A549 (cell line): ENCODE measurements at regions not wholly inside any gene's neighbourhood (a gene's known extent, or its start where the extent isn't known, plus 50 kb on each side); places are given as distances from the start of the nearest gene placed in this dataset.

Experiments used
- ATAC-seq, 2 experiments: fragments of 200-7000 bp in 1 of 2; fragments of >200 bp in 1 of 2; cut with Nextera tagmentation in 1 of 2; cut with Tn5 transposase in 1 of 2; 3 replicates each; pipeline versions ENCODE4 v1.8.0 to v1.9.1; 2018 to 2020; ENCODE audit warnings: mild to moderate bottlenecking in 1 of 2, moderate library complexity in 1 of 2
- CTCF ChIA-PET: fragments of 300-600 bp; sonication (Branson Sonifier 250); formaldehyde crosslinking; extraction: SDS; loops from one replicate; lab custom pipeline; 2021; ENCODE audit warnings: antibody characterized with exemption, inconsistent platforms; lab: Yijun Ruan, JAX
- POLR2A ChIA-PET: fragments of 350-600 bp; formaldehyde crosslinking; extraction: SDS; loops from one replicate; lab custom pipeline; 2021; ENCODE audit warnings: antibody characterized with exemption, inconsistent platforms; lab: Yijun Ruan, JAX
- DNase-seq, 2 experiments: peaks; one replicate each; pipeline versions ENCODE4 v3.0.0 to v3.0.0-alpha.2; 2011 to 2016; ENCODE audit warnings: low read depth in 1 of 2, low spot score in 1 of 2
- FAIRE-seq: peaks from 2 replicates; lab custom pipeline; 2011; peaks lifted over from hg19 to GRCh38; lab: Jason Lieb, UNC
- H3K27ac ChIP-seq, 2 experiments: fragments of >200 bp; sonication (Bioruptor Twin); formaldehyde crosslinking; 3 replicates each; pipeline ENCODE4 v1.5.1; 2016 to 2017
- H3K4me1 ChIP-seq: fragments of >200 bp; sonication (Bioruptor Twin); formaldehyde crosslinking; 3 replicates; pipeline ENCODE4 v1.6.1; 2016
- H3K4me2 ChIP-seq: fragments of >200 bp; sonication (Bioruptor Twin); formaldehyde crosslinking; 3 replicates; pipeline ENCODE4 v1.6.1; 2016
- H3K4me3 ChIP-seq: fragments of >200 bp; sonication (Bioruptor Twin); formaldehyde crosslinking; 3 replicates; pipeline ENCODE4 v1.5.1; 2016
- H3K9me3 ChIP-seq: fragments of >200 bp; sonication (Bioruptor Twin); formaldehyde crosslinking; 3 replicates; pipeline ENCODE4 v1.6.1; 2016
- CBX2 ChIP-seq: fragments of 200-600 bp; sonication (generic); IDR thresholded peaks from 2 replicates; pipeline ENCODE4 v1.6.1; 2016; ENCODE audit warnings: low read depth, mild to moderate bottlenecking, borderline replicate concordance
- CBX8 ChIP-seq: fragments of 200-600 bp; sonication (generic); IDR thresholded peaks from 2 replicates; pipeline ENCODE4 v1.6.1; 2016
- EP300 ChIP-seq, 2 experiments: fragments of >200 bp; sonication (Bioruptor Twin); formaldehyde crosslinking; IDR thresholded peaks; 2 replicates in 1 of 2; 3 replicates in 1 of 2; pipeline ENCODE4 v1.6.1; 2016 to 2017
- FOSB ChIP-seq: fragments of 250-450 bp; sonication (Bioruptor Pico); IDR thresholded peaks from 2 replicates; pipeline ENCODE4 v1.5.0; 2020; ENCODE audit warnings: mild to moderate bottlenecking, moderate library complexity
- FOXS1 ChIP-seq: fragments of 250-450 bp; sonication (Bioruptor Pico); IDR thresholded peaks from 2 replicates; pipeline ENCODE4 v1.5.0; 2020; ENCODE audit warnings: mild to moderate bottlenecking, moderate library complexity
- HOXA7 ChIP-seq: fragments of 250-450 bp; sonication (Bioruptor Pico); IDR thresholded peaks from 2 replicates; pipeline ENCODE4 v1.5.0; 2020; ENCODE audit warnings: mild to moderate bottlenecking, moderate library complexity
- HOXB5 ChIP-seq: fragments of 250-450 bp; sonication (Bioruptor Pico); IDR thresholded peaks from 2 replicates; pipeline ENCODE4 v1.5.0; 2020; ENCODE audit warnings: mild to moderate bottlenecking, moderate library complexity
- JUN ChIP-seq, 2 experiments: fragments of >200 bp; sonication (Bioruptor Twin); formaldehyde crosslinking; IDR thresholded peaks; 2 replicates in 1 of 2; 3 replicates in 1 of 2; pipeline ENCODE4 v1.6.1; 2016 to 2017
- JUNB ChIP-seq: fragments of >200 bp; sonication (Bioruptor Twin); formaldehyde crosslinking; IDR thresholded peaks from 2 replicates; pipeline ENCODE4 v1.6.1; 2016
- KDM1A ChIP-seq: fragments of 200-600 bp; sonication (generic); IDR thresholded peaks from 2 replicates; pipeline ENCODE4 v1.6.1; 2016; ENCODE audit warnings: low read depth, mild to moderate bottlenecking
- MYC ChIP-seq: IDR thresholded peaks from 2 replicates; pipeline ENCODE4 v1.6.1; 2012; ENCODE audit warnings: mild to moderate bottlenecking, inconsistent platforms, low read length, improper control_type of control experiment, borderline replicate concordance
- NPAS2 ChIP-seq: fragments of 250-450 bp; sonication (Bioruptor Pico); IDR thresholded peaks from 2 replicates; pipeline ENCODE4 v1.8.0; 2022; ENCODE audit warnings: mild to moderate bottlenecking, moderate library complexity, borderline replicate concordance
- NR3C1 ChIP-seq: fragments of >200 bp; sonication (Bioruptor Twin); formaldehyde crosslinking; IDR thresholded peaks from 3 replicates; pipeline ENCODE4 v1.6.1; 2017
- PHF8 ChIP-seq: fragments of 200-600 bp; sonication (generic); IDR thresholded peaks from 2 replicates; pipeline ENCODE4 v1.6.1; 2016; ENCODE audit warnings: low read depth, mild to moderate bottlenecking, antibody characterized with exemption, moderate library complexity, borderline replicate concordance
- POLR2A ChIP-seq: IDR thresholded peaks from 2 replicates; pipeline ENCODE4 v1.6.1; 2012; ENCODE audit warnings: mild to moderate bottlenecking, low read length
- POLR2AphosphoS2 ChIP-seq: conservative IDR thresholded peaks from 2 replicates; pipeline ENCODE4 v1.6.1; 2012; ENCODE audit warnings: low read length, improper control_type of control experiment, inconsistent platforms
- RAD21 ChIP-seq, 2 experiments: fragments of >200 bp in 1 of 2; sonication (Bioruptor Twin) in 1 of 2; formaldehyde crosslinking in 1 of 2; IDR thresholded peaks in 1 of 2; conservative IDR thresholded peaks in 1 of 2; 2 replicates in 1 of 2; 3 replicates in 1 of 2; pipeline ENCODE4 v1.6.1; 2012 to 2018; ENCODE audit warnings: inconsistent platforms in 1 of 2
- RNF2 ChIP-seq: fragments of 200-600 bp; sonication (generic); IDR thresholded peaks from 2 replicates; pipeline ENCODE4 v1.6.1; 2016; ENCODE audit warnings: low read depth, mild to moderate bottlenecking, antibody characterized with exemption, moderate library complexity, borderline replicate concordance
- SREBF2 ChIP-seq: fragments of 450-650 bp; IDR thresholded peaks from 2 replicates; pipeline ENCODE4 v1.6.1; 2014; ENCODE audit warnings: mild to moderate bottlenecking, moderate library complexity
- TFCP2L1 ChIP-seq: fragments of 250-450 bp; sonication (Bioruptor Pico); IDR thresholded peaks from 2 replicates; pipeline ENCODE4 v1.5.0; 2021; ENCODE audit warnings: mild to moderate bottlenecking
- ZFP36 ChIP-seq: fragments of 450-650 bp; IDR thresholded peaks from 2 replicates; pipeline ENCODE4 v1.6.1; 2014; ENCODE audit warnings: borderline replicate concordance; ENCODE audit not compliant: partially characterized antibody
- ZNF302 ChIP-seq: fragments of 250-450 bp; sonication (Bioruptor Pico); IDR thresholded peaks from 2 replicates; pipeline ENCODE4 v1.9.0; 2021; ENCODE audit warnings: inconsistent platforms, mild to moderate bottlenecking, moderate library complexity
- ZSCAN20 ChIP-seq: fragments of 250-450 bp; sonication (Bioruptor Pico); IDR thresholded peaks from 2 replicates; pipeline ENCODE4 v1.8.0; 2022; ENCODE audit warnings: mild to moderate bottlenecking, moderate library complexity
- WGBS: methylation state at CpG from one replicate; pipeline ENCODE4 v1.1.6; 2017; ENCODE audit errors: missing lambda C conversion rate; 5-methylcytosine and 5-hydroxymethylcytosine counted together
- TF ChIP-seq, protein P1 (sequence below): IDR thresholded peaks from 2 replicates; pipeline ENCODE4 v1.6.1; 2012; ENCODE audit warnings: low read depth, borderline replicate concordance
- TF ChIP-seq, protein P2 (sequence below): IDR thresholded peaks from 2 replicates; pipeline ENCODE4 v1.6.1; 2012
- TF ChIP-seq, protein P3 (sequence below): fragments of >200 bp; sonication (Bioruptor Twin); formaldehyde crosslinking; IDR thresholded peaks from 3 replicates; pipeline ENCODE4 v1.5.1; 2016

DNA sequence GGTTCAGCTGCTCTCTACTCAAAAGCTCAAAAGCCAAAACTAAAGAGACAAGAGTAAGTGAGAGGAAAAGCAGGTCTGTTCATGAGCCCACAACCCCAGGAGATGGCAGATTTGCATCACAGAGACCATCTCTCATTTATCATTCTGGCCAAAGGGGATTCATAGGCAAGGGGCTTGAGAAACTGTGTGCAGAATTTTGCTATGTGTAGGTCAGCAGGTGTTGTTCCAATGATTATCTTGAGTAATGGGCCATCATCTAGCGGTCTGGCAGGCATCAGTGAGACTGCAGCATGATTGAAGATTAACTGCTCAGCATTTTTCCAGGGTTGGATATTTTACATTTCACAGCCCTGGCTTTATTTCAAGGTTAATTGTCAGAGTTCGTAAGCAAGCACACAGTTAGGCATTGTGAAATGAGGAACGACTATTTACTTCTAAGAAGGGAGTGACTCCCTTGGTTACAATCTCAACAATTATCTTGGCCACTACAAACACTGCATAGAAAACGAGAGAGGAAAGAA is 1204.6 kb upstream of the TMPRSS15 start:
- H3K4me1 ChIP-seq: no peaks in the 10 kb centered on the region
- POLR2A ChIA-PET: no interaction called here
- DNase-seq (no peak), FAIRE-seq (no peak), ATAC-seq (no peak)
- CTCF ChIA-PET: no interaction called here
- H3K4me2 ChIP-seq: no peak overlapping the region
- H3K27ac ChIP-seq: no peak overlapping the region
- TF ChIP-seq HOXA7 (CRISPR knock-in tag): no peak
- no peak for TF ChIP-seq NPAS2 (CRISPR knock-in tag)
- no peak for TF ChIP-seq HOXB5
- TF ChIP-seq EP300 (IDR thresholded peaks at IDR 0.05): no peak
- no peak for TF ChIP-seq CBX2
- TF ChIP-seq ZNF302: no peak
- TF ChIP-seq, protein P1, sequence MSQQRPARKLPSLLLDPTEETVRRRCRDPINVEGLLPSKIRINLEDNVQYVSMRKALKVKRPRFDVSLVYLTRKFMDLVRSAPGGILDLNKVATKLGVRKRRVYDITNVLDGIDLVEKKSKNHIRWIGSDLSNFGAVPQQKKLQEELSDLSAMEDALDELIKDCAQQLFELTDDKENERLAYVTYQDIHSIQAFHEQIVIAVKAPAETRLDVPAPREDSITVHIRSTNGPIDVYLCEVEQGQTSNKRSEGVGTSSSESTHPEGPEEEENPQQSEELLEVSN: no peak
- no peak for TF ChIP-seq PHF8
- TF ChIP-seq, protein P2, sequence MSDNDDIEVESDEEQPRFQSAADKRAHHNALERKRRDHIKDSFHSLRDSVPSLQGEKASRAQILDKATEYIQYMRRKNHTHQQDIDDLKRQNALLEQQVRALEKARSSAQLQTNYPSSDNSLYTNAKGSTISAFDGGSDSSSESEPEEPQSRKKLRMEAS: no peak
- TF ChIP-seq POLR2A: no peak
- no peak for TF ChIP-seq CBX8
- 0% methylated on average over 4 of the region's 4 CpGs for WGBS
- no peaks in the 10 kb centered on the region for H3K9me3 ChIP-seq
- no peak overlapping the region for H3K4me3 ChIP-seq

DNA sequence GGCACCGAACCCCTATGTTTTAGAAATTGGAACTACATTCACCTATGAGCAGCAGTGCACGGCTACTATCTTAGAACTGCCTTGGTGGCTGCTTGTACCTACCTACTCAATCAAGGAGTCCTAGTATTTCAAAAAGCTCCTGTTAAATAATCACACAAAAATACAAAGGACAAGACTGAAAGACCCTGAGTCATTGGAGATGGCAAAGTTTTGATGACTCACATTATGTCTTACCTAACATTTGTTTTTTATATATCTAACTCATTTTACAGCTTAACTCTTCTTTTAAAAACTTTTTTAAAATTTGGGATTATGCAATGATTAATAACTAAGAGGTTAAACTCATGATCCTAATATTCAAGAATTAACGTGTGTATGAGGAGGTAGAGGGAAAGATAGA is 1206.0 kb upstream of the TMPRSS15 start:
- FAIRE-seq: no peak
- POLR2A ChIA-PET: no interaction called here
- no peaks in the 10 kb centered on the region for H3K9me3 ChIP-seq
- no peak overlapping the region for H3K4me3 ChIP-seq
- no peak for DNase-seq
- H3K4me1 ChIP-seq: no peaks in the 10 kb centered on the region
- H3K27ac ChIP-seq: no peak overlapping the region
- TF ChIP-seq HOXB5 (no peak), POLR2A (no peak), ZFP36 (no peak), SREBF2 (no peak)
- WGBS: 2% methylated on average over 3 of the region's 3 CpGs
- ATAC-seq: no peak
- no peak overlapping the region for H3K4me2 ChIP-seq
- CTCF ChIA-PET: no interaction called here

DNA sequence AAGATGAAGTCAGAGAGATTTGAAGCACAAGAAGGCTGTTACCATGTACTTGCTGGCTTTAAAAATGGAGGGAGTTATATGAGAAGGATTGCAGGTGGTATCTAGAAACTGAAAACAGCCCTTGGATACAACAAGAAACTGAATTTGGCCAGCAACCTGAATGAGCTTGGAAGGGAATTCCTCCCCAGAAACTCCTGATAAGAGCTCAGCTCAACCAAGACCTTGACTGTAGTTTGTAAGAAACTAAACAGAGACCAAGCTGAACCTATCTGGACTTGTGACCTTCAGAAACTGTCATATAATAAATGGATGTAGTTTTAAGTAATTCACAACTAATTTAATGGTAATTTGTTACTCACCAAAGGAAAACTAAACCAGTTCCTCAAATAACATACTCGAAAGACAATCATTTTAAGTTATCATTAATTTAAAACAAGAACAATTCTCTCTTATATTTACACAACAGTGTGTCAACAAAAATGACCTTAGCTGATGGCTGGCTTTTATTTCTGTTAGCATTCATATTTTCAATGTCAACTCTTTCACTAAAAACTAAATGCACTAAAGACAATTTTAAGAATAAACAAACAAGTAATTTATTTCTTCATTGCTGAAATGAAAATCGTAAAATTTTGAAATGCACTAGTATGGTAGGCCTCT is 1218.4 kb upstream of the TMPRSS15 start:
- POLR2A ChIA-PET: no interaction called here
- ATAC-seq: no peak
- CTCF ChIA-PET: no interaction called here
- 0% methylated on average over 2 of the region's 2 CpGs for WGBS
- Histone ChIP-seq H3K9me3 (no peaks in the 10 kb centered on the region), H3K4me2 (no peak overlapping the region), H3K4me3 (no peak overlapping the region), H3K27ac (no peak overlapping the region), H3K4me1 (no peaks in the 10 kb centered on the region)
- TF ChIP-seq JUN (IDR thresholded peaks at IDR 0.05) (no peak), POLR2AphosphoS2 (no peak), RAD21 (conservative IDR thresholded peaks at IDR 0.05 in 1 of 2, IDR thresholded peaks at IDR 0.05 in 1 of 2) (no peak), FOXS1 (CRISPR knock-in tag) (no peak), FOSB (CRISPR knock-in tag) (no peak), POLR2A (no peak), TFCP2L1 (CRISPR knock-in tag) (no peak), KDM1A (no peak), ZNF302 (no peak), SREBF2 (no peak)
- TF ChIP-seq, protein P1: no peak
- DNase-seq: no peak
- FAIRE-seq: no peak

DNA sequence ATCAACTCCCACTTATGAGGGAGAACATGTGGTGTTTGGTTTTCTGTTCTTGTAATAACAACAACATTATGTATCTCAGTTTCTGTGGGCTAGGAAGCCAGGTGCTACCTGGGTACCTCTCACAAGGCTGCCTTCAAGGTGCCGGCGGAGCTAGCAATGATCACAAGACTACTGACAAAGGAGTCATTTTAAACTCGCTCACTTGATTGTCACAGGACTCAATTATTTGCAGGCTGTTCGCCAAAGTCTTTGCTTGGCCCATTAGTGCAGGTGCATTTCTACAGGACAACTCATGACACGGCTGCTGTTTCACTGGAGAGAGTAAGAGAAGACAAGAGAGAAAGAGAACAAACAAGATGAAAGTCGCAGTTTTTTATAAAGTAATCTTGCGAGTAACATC is 1237.4 kb upstream of the TMPRSS15 start:
- no peak for FAIRE-seq
- no peaks in the 10 kb centered on the region for H3K9me3 ChIP-seq
- CTCF ChIA-PET: no interaction called here
- POLR2A ChIA-PET: no interaction called here
- H3K4me3 ChIP-seq: no peak overlapping the region
- ATAC-seq: no peak
- H3K4me1 ChIP-seq: no peaks in the 10 kb centered on the region
- no peak overlapping the region for H3K4me2 ChIP-seq
- 39% methylated on average over 7 of the region's 7 CpGs for WGBS
- no peak for DNase-seq
- no peak overlapping the region for H3K27ac ChIP-seq
- TF ChIP-seq ZSCAN20 (CRISPR knock-in tag): no peak
- TF ChIP-seq KDM1A: no peak
- TF ChIP-seq, protein P3, sequence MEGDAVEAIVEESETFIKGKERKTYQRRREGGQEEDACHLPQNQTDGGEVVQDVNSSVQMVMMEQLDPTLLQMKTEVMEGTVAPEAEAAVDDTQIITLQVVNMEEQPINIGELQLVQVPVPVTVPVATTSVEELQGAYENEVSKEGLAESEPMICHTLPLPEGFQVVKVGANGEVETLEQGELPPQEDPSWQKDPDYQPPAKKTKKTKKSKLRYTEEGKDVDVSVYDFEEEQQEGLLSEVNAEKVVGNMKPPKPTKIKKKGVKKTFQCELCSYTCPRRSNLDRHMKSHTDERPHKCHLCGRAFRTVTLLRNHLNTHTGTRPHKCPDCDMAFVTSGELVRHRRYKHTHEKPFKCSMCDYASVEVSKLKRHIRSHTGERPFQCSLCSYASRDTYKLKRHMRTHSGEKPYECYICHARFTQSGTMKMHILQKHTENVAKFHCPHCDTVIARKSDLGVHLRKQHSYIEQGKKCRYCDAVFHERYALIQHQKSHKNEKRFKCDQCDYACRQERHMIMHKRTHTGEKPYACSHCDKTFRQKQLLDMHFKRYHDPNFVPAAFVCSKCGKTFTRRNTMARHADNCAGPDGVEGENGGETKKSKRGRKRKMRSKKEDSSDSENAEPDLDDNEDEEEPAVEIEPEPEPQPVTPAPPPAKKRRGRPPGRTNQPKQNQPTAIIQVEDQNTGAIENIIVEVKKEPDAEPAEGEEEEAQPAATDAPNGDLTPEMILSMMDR: no peak
- no peak for TF ChIP-seq NR3C1
- TF ChIP-seq NPAS2 (CRISPR knock-in tag): no peak
- no peak for TF ChIP-seq JUNB
- TF ChIP-seq RNF2: no peak
- TF ChIP-seq MYC: no peak
- TF ChIP-seq, protein P2: no peak
- no peak for TF ChIP-seq HOXA7 (CRISPR knock-in tag)
